Duodenal mucosa (tissue), 2 donors: ENCODE measurements at regions not wholly inside any gene's neighbourhood (a gene's known extent, or its start where the extent isn't known, plus 50 kb on each side); places are given as distances from the start of the nearest gene placed in this dataset.
"Not testable (repeated sequence)": the region's sequence is repeated elsewhere in the genome, so short reads cannot be mapped to it uniquely, and the experiment has no call there.

ENCODE experiments used
- H3K27ac ChIP-seq: one replicate; pipeline ENCODE4 v1.7.0; 2013; ENCODE audit warnings: low read depth, low read length
- H3K27me3 ChIP-seq, 2 donors: one replicate each; pipeline ENCODE4 v1.7.0; 2013; ENCODE audit warnings: low read length in 2 of 2, control low read depth in 1 of 2; ENCODE audit not compliant: insufficient read depth in 2 of 2, control insufficient read depth in 1 of 2
- H3K36me3 ChIP-seq, 2 donors: one replicate each; pipeline ENCODE4 v1.7.0; 2013; ENCODE audit warnings: low read length in 2 of 2, control low read depth in 1 of 2; ENCODE audit not compliant: insufficient read depth in 2 of 2, control insufficient read depth in 1 of 2
- H3K4me1 ChIP-seq, 2 donors: one replicate each; pipeline ENCODE4 v1.7.0; 2013; ENCODE audit warnings: low read length in 2 of 2, control low read depth in 1 of 2; ENCODE audit not compliant: insufficient read depth in 2 of 2, control insufficient read depth in 1 of 2
- H3K4me3 ChIP-seq, 2 donors: one replicate each; pipeline ENCODE4 v1.7.0; 2013; ENCODE audit warnings: low read length in 2 of 2, low read depth in 1 of 2
- H3K9ac ChIP-seq, 2 donors: one replicate each; pipeline ENCODE4 v1.7.0; 2013; ENCODE audit warnings: low read length in 2 of 2, low read depth in 1 of 2
- H3K9me3 ChIP-seq, 2 donors: one replicate each; pipeline ENCODE4 v1.7.0; 2013; ENCODE audit warnings: low read length in 2 of 2, control low read depth in 1 of 2; ENCODE audit not compliant: control insufficient read depth in 1 of 2

DNA sequence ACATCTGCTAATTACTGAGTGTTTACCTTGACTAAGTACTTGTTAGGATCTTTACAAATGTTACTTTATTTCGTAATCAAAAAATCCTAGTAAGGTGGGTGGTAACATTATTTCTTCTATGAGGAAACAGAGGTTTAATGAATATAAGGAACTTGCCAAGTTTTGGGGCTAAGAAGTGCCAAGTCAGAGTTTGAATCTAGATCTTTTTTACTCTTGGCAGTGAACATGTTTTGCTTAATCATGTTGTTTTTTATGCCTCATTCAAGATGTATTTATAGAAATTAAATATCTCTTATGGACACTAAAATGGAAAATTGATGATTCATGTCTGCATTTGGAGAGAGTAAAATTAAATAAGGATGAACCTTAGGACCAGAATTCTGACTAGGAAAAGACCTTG, 393.7 kb downstream of the UTRN start:
- Histone ChIP-seq H3K36me3 (peaks cover 0 to 3% of the 10 kb centered on the region in 2 donors), H3K9me3 (peaks cover 0 to 7% of the 10 kb centered on the region in 2 donors), H3K27me3 (no peaks in the 10 kb centered on the region), H3K9ac (no peak overlapping the region), H3K27ac (no peak overlapping the region), H3K4me3 (no peak overlapping the region), H3K4me1 (peaks cover 0 to 15% of the 10 kb centered on the region in 2 donors)

DNA sequence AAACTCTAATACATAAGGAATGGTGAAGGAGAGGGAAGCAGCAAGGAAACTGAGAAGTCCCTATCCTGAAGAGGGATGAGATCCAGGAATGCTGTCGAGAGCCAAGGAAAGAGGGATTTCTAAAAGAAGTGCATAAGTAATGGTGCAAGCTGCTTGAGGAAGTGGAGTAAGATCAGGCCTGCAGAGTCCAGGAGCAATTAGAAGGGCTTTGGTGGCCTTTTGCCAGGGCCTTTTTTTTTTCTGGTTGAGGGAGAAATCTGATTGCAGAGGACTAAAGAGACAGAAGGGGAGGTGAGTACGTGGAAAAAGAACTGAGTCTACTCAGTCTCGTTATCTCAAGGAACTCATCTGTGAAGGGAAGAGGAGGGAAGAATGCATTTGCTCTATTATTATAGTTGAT, 396.2 kb downstream of the UTRN start:
- H3K9me3 ChIP-seq = peaks cover 0 to 5% of the 10 kb centered on the region in 2 donors
- H3K4me3 ChIP-seq = no peak overlapping the region
- H3K9ac ChIP-seq = no peak overlapping the region
- no peak overlapping the region for H3K27ac ChIP-seq
- no peaks in the 10 kb centered on the region for H3K27me3 ChIP-seq
- H3K4me1 ChIP-seq = peaks cover 0 to 7% of the 10 kb centered on the region in 2 donors
- H3K36me3 ChIP-seq = peaks cover 0 to 3% of the 10 kb centered on the region in 2 donors

DNA sequence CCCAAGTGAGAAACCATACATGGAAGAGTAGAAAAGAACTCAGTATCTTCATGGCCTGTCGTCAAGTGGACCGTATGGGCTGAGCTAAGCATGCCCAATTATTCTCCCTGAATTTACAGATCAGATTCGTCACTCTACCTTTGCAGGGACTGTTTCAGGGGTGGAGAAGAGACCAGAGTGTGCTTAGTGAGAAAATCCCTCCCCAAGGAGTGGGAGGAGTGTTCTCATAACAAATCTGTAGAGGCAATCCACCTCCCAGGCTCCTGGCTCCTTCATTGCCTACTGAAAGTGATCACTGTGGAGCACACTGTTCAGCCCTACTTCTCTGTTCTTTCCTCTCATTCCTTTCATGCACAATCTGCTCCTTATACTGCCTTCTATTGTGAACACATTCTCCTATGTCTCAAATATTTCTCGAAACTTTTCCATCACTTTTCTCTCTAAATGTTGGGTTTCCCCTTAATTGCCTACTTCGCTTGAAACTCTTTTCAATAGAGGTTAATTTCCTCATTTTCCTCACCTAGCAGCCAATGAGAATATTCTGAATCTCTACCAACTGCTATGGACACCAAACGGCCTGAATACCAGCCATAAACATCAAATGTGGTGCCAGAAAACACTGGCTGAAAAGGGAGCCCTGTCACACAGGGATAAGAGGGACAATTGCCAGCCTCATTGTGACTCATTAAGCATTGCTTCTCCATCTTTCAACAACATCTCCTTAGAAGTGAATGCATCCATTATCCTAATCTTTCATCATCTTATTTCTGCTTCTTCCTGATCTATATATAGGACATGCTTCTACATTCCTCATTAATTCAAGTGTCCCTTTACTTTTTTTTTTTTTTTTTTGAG, 398.3 kb downstream of the UTRN start:
- peaks cover 0 to 7% of the 10 kb centered on the region in 2 donors for H3K4me1 ChIP-seq
- H3K9me3 ChIP-seq = peaks cover 5 to 10% of the 10 kb centered on the region in 2 donors
- no peaks in the 10 kb centered on the region for H3K27me3 ChIP-seq
- H3K27ac ChIP-seq = no peak overlapping the region
- H3K4me3 ChIP-seq = no peak overlapping the region
- H3K36me3 ChIP-seq = peaks cover 0 to 3% of the 10 kb centered on the region in 2 donors
- H3K9ac ChIP-seq = no peak overlapping the region

DNA sequence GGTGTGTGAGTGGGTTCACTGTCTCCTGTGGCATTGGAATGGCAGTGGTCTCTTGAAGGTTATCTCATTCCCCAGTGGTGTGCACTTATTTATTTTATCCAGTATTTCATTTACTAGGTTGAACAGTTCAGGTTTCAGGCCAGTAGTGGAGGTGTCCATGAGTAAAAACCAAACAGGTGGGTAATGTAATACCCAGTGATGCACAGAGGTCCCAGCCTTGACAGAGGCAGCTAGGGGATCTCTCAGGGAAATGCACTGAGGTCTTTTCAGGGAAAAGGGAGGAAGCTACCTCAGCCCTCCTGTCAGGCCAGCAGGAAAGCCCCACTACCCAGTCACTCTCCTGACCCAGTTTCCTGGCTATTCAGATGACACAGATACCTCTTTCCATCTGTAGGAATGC, 403.6 kb downstream of the UTRN start:
- no peak overlapping the region for H3K4me3 ChIP-seq

DNA sequence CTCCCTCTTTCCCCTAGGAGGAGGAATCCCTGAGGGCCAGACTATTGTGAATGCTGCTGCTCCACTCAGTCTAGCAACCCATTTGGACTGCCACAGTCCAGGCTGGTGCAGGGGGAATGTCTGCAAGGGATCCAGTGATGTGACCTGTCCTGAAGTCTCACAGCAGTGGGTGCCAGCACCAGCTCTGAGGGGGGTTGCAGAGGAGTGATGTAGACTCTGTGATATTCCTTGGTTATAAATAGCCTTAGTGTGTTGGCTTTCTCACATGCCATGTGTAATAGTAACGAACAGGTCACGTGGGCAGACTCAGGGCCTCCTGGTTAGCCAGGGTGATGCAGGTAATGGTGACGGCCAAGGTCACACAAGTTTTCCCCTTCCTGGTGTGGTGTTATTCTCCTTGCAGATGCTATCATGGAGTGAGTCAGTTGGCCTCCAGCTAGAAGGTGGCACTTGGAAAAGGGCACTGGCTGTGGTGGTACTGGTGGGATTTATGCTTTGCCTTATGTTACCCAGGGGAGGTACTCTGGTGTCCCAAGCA, 404.4 kb downstream of the UTRN start:
- Histone ChIP-seq H3K4me3 (no peak overlapping the region), H3K9ac (no peak overlapping the region), H3K9me3 (peaks cover 9 to 10% of the 10 kb centered on the region in 2 donors), H3K27me3 (no peaks in the 10 kb centered on the region), H3K27ac (no peak overlapping the region), H3K4me1 (no peaks in the 10 kb centered on the region), H3K36me3 (peaks cover 0 to 3% of the 10 kb centered on the region in 2 donors)

More for the DNA sequence above, 403.6 kb downstream of the UTRN start:
- H3K27ac ChIP-seq = no peak overlapping the region
- no peak overlapping the region for H3K9ac ChIP-seq
- no peaks in the 10 kb centered on the region for H3K4me1 ChIP-seq
- H3K27me3 ChIP-seq = no peaks in the 10 kb centered on the region
- H3K9me3 ChIP-seq = peaks cover 9 to 10% of the 10 kb centered on the region in 2 donors
- H3K36me3 ChIP-seq = peaks cover under 1 to 3% of the 10 kb centered on the region in 2 donors

DNA sequence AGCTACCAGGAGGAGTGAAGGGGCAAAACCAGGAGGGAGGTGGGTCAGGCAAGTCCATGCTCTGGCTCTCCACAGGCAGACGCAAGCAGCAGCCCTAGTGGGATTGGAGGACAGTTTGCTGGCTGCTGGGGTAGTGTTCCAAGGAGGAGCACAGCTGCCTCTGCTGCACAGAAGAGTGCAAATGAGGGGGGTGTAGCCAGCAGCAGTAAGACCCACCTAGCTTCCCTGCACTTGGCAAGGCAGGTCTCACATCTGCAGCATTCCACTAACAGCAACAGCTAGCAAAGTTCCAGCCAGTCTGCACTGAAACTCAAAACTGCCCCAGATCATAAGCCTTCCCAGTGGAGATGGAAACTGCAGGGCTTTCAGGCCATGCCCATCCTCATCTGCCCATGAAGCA, 405.0 kb downstream of the UTRN start:
- no peaks in the 10 kb centered on the region for H3K4me1 ChIP-seq
- peaks cover 9 to 10% of the 10 kb centered on the region in 2 donors for H3K9me3 ChIP-seq
- H3K27me3 ChIP-seq = no peaks in the 10 kb centered on the region
- H3K27ac ChIP-seq = no peak overlapping the region
- peaks cover 0 to 3% of the 10 kb centered on the region in 2 donors for H3K36me3 ChIP-seq
- no peak overlapping the region for H3K4me3 ChIP-seq
- no peak overlapping the region for H3K9ac ChIP-seq

DNA sequence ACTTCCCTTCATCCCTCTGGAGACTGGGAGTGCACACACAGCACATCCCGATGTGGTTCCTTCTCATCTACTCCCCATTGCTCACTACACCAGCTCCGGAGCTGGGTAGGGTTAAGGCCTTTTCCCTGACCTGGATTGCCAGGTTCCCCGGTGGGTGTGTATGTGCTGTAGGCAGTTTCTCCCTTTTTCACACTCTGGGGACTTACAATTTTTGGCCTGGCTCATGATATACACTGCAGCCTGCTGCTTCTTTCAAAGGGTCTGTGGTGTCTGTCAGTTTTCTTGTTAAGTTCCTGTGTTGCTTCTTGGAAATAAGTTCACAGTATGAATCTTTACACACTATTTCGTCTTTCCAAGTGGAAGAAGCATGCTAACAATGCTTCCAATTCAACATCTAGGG, 405.5 kb downstream of the UTRN start:
- Histone ChIP-seq H3K36me3 (peaks cover 0 to 3% of the 10 kb centered on the region in 2 donors), H3K27me3 (no peaks in the 10 kb centered on the region), H3K9ac (no peak overlapping the region), H3K4me1 (no peaks in the 10 kb centered on the region), H3K27ac (no peak overlapping the region), H3K9me3 (peaks cover 9 to 10% of the 10 kb centered on the region in 2 donors), H3K4me3 (no peak overlapping the region)

DNA sequence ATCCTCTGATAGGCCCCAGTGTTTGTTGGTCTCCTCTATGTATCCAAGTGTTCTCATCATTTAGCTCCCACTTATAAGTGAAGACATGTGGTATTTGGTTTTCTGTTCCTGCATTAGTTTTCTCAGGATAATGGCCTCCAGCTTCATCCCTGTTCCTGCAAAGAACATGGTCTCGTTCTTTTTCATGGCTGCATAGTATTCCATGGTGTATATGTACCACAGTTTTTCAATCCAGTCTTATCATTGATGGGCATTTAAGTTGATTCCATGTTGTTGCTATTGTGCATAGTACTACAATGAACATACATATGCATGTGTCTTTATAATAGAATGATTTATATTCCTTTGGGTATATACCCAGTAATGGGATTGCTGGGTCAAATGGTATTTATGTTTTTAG, 406.9 kb downstream of the UTRN start:
- H3K27ac ChIP-seq, H3K36me3 ChIP-seq, H3K27me3 ChIP-seq, H3K9me3 ChIP-seq, H3K9ac ChIP-seq, H3K4me3 ChIP-seq: not testable (repeated sequence)
- peaks cover 5 to 10% of the 10 kb centered on the region in 2 donors for H3K4me1 ChIP-seq

DNA sequence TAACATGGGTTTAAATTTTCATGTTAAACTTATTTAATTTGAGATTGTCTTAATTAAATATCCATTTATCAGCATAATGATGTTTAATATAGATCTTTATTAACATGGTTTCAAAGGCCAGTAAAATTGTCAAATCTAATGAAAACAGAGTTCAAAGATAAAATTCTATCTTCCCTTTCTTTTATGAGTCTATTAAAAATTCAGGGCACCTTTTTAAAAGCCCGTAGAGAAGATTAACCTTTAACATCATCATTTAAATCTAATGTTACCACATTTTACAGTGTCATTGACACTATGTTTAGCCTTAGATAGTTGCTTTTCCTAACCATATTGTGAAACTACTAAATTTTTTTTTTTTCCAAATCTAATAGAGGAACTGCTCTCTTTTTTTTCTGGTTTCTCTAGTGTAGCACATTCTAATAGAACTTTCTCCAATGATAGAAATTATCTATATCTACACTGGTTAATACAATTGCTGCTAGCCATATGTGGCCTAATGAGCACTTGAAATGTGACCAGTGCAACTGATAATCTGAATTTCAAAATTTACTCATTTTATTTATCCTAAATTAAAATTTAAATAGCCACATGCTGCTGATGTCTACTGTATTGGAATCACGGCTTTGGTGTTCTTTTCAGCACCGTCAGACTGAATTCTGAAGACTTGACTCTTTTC, 410.9 kb downstream of the UTRN start:
- Histone ChIP-seq H3K9ac (no peak overlapping the region), H3K27ac (no peak overlapping the region), H3K36me3 (no peaks in the 10 kb centered on the region), H3K4me1 (peaks cover 5 to 16% of the 10 kb centered on the region in 2 donors), H3K27me3 (no peaks in the 10 kb centered on the region), H3K4me3 (no peak overlapping the region), H3K9me3 (peaks cover 0 to 3% of the 10 kb centered on the region in 2 donors)
